ENCODE measurements at regions not wholly inside any gene's neighbourhood (a gene's known extent, or its start where the extent isn't known, plus 50 kb on each side); places are given as distances from the start of the nearest gene placed in this dataset.

DNA sequence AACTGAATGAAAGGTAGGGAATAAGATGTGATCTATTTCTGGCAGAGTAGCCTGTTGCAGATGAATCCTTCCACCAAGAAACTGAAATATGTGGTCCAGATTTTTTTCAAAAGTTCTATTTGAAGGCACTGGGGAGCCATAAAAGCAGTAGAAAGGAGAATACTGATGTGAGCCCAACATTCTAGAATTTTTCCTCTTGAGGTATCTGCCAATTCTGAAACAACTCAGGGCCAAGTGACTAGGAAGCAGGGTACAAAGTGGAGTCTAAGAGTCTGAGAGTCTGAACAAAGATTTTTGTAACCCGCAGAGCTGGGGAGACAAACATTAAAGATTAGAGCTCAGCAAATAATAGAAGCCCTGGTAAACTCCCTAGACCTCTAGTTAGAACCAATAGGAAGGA, 58.3 kb upstream of the SLCO3A1 start:
- H3K4me3 ChIP-seq (replicated peaks; ENCODE audit: low read depth, low read length) = no peak overlapping the region
- TF ChIP-seq, protein P1, sequence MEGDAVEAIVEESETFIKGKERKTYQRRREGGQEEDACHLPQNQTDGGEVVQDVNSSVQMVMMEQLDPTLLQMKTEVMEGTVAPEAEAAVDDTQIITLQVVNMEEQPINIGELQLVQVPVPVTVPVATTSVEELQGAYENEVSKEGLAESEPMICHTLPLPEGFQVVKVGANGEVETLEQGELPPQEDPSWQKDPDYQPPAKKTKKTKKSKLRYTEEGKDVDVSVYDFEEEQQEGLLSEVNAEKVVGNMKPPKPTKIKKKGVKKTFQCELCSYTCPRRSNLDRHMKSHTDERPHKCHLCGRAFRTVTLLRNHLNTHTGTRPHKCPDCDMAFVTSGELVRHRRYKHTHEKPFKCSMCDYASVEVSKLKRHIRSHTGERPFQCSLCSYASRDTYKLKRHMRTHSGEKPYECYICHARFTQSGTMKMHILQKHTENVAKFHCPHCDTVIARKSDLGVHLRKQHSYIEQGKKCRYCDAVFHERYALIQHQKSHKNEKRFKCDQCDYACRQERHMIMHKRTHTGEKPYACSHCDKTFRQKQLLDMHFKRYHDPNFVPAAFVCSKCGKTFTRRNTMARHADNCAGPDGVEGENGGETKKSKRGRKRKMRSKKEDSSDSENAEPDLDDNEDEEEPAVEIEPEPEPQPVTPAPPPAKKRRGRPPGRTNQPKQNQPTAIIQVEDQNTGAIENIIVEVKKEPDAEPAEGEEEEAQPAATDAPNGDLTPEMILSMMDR (IDR thresholded peaks at IDR 0.05; ENCODE audit: insufficient read depth, low read length, poor library complexity, severe bottlenecking) = no peak
- H3K27me3 ChIP-seq (replicated peaks; ENCODE audit: control insufficient read depth, insufficient read depth, low read length) = no peaks in the 10 kb centered on the region; the same call in 1 of the 2 replicates
- no peak for DNase-seq (ENCODE audit: extremely low read depth, insufficient read length)
- no peaks in the 10 kb centered on the region for H3K36me3 ChIP-seq (ENCODE audit: control insufficient read depth, insufficient read depth, low read length)

DNA sequence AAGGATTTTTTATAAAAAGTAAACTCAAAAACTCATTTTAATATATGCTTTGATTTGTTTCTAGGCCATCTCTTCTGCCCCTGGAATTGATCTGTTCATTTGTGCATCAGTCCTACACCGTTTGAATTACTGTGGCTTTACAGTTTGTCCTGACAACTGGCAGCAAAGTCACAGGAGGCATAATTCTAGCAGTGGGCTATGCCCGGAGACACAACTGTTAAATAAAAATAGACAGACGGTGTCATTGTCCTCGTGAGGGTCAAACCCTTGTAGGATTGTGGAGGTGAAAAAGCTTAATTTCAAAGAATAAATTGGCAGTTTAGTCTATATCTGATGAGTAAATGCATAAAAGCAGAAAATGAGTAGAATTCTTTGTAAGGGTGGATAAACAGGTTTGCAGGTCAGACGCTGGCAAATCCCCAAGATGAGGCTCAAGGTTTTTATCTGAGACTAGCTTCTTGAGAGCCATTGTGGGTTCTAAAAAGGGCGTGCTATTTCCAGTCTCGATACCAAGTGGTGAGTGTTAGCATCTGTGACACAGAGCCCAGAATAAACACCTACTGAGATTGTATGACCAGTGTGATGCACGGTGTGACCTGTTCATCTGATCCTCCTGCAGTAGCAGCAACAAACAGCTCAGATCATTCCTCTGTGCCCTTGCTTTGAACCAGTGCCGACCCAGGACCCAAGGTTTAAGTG, 51.5 kb upstream of the SLCO3A1 start:
- TF ChIP-seq, protein P1 (IDR thresholded peaks at IDR 0.05; ENCODE audit: insufficient read depth, low read length, poor library complexity, severe bottlenecking) = no peak
- Histone ChIP-seq H3K36me3 (ENCODE audit: control insufficient read depth, insufficient read depth, low read length) (no peaks in the 10 kb centered on the region), H3K4me3 (replicated peaks; ENCODE audit: low read depth, low read length) (no peak overlapping the region), H3K27me3 (replicated peaks; ENCODE audit: control insufficient read depth, insufficient read depth, low read length) (no peaks in the 10 kb centered on the region)
- DNase-seq (ENCODE audit: extremely low read depth, insufficient read length) = no peak

DNA sequence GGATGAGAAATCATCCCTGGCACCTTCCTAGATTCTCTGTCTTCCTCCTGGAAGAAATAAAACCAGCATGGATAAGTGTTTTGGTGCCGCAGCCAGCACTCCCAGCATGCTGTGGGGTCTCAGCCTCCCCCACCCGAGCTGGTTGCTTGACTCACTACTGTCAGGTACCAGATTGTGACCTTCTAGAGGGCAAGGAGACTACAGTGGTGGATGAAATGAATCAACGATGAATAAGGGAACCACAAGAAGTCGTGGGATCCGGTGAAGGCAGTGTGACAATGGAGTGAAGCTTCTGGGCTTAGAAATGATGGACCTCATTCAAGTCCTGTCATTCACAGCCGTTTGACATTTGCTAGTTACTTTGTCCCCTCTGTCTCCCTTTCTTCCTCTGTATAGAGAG, 50.2 kb upstream of the SLCO3A1 start:
- no peak overlapping the region for H3K4me3 ChIP-seq (replicated peaks; ENCODE audit: low read depth, low read length)

More for the DNA sequence above, 50.2 kb upstream of the SLCO3A1 start:
- no peak for DNase-seq (ENCODE audit: extremely low read depth, insufficient read length)
- Histone ChIP-seq H3K36me3 (ENCODE audit: control insufficient read depth, insufficient read depth, low read length) (no peaks in the 10 kb centered on the region), H3K27me3 (replicated peaks; ENCODE audit: control insufficient read depth, insufficient read depth, low read length) (no peaks in the 10 kb centered on the region)
- TF ChIP-seq, protein P1 (IDR thresholded peaks at IDR 0.05; ENCODE audit: insufficient read depth, low read length, poor library complexity, severe bottlenecking) = no peak

Measured in GM06990 (cell line).